CD8-positive, alpha-beta memory T cell (primary cell): ENCODE measurements at regions not wholly inside any gene's neighbourhood (a gene's known extent, or its start where the extent isn't known, plus 50 kb on each side); places are given as distances from the start of the nearest gene placed in this dataset.

Source experiments
- CTCF ChIA-PET: fragments of 350-600 bp; sonication (Branson Sonifier 250); formaldehyde crosslinking; loops from one replicate; lab custom pipeline; 2021; ENCODE audit warnings: antibody characterized with exemption; lab: Charles Lee
- POLR2A ChIA-PET: fragments of 350-600 bp; sonication (Branson Sonifier 250); formaldehyde crosslinking; loops from one replicate; lab custom pipeline; 2021; ENCODE audit warnings: antibody characterized with exemption; lab: Charles Lee
- DNase-seq, 5 donors: peaks; one replicate each; pipeline versions ENCODE4 v3.0.0 to v3.0.0-alpha.2; 2020 to 2022; ENCODE audit warnings: mixed read lengths in 1 of 5
- H3K27ac ChIP-seq: one replicate; pipeline ENCODE4 v1.7.0; 2013; ENCODE audit warnings: low read depth, mild to moderate bottlenecking, low read length, moderate library complexity
- H3K27me3 ChIP-seq: 2 replicates; pipeline ENCODE4 v1.7.0; 2013; ENCODE audit warnings: low read length, mild to moderate bottlenecking; ENCODE audit not compliant: insufficient read depth, poor library complexity, severe bottlenecking
- H3K36me3 ChIP-seq: 2 replicates; pipeline ENCODE4 v1.7.0; 2013; ENCODE audit warnings: mild to moderate bottlenecking, low read length, moderate library complexity; ENCODE audit not compliant: insufficient read depth
- H3K4me1 ChIP-seq: 2 replicates; pipeline ENCODE4 v1.7.0; 2013; ENCODE audit warnings: mild to moderate bottlenecking, low read length, moderate library complexity; ENCODE audit not compliant: insufficient read depth
- H3K4me3 ChIP-seq: 2 replicates; pipeline ENCODE4 v1.7.0; 2013; ENCODE audit warnings: mild to moderate bottlenecking, low read length
- H3K9me3 ChIP-seq: 2 replicates; pipeline ENCODE4 v1.7.0; 2013; ENCODE audit warnings: mild to moderate bottlenecking, low read length
- H3K27ac Mint-ChIP-seq, 8 donors: one replicate each; pipeline ENCODE4 v1.8.0; 2020 to 2021; ENCODE audit warnings: mixed read lengths in 8 of 8, mild to moderate bottlenecking in 6 of 8, inconsistent platforms in 3 of 8, moderate library complexity in 3 of 8
- H3K27me3 Mint-ChIP-seq, 2 donors: one replicate each; pipeline ENCODE4 v1.8.0; 2020 to 2021; ENCODE audit warnings: mixed read lengths in 2 of 2, mild to moderate bottlenecking in 1 of 2, moderate library complexity in 1 of 2
- H3K36me3 Mint-ChIP-seq, 3 donors: one replicate each; pipeline ENCODE4 v1.8.0; 2020 to 2021; ENCODE audit warnings: mixed read lengths in 3 of 3, inconsistent platforms in 1 of 3, mild to moderate bottlenecking in 1 of 3
- H3K4me1 Mint-ChIP-seq, 3 donors: one replicate each; pipeline ENCODE4 v1.8.0; 2020 to 2021; ENCODE audit warnings: mixed read lengths in 3 of 3, inconsistent platforms in 1 of 3, mild to moderate bottlenecking in 1 of 3
- H3K4me3 Mint-ChIP-seq, 7 donors: one replicate each; pipeline ENCODE4 v1.8.0; 2020 to 2021; ENCODE audit warnings: mixed read lengths in 7 of 7, mild to moderate bottlenecking in 6 of 7, moderate library complexity in 4 of 7, inconsistent platforms in 2 of 7
- H3K9me3 Mint-ChIP-seq, 5 donors: one replicate each; pipeline ENCODE4 v1.8.0; 2020 to 2022; ENCODE audit warnings: mixed read lengths in 5 of 5, mild to moderate bottlenecking in 3 of 5, moderate library complexity in 2 of 5, inconsistent platforms in 1 of 5

GRCh38 chr5:126081209-126081608 is 342.0 kb upstream of the GRAMD2B start:
- ChIA-PET CTCF (no interaction called here), POLR2A (no interaction called here)
- H3K27ac ChIP-seq, result no peak overlapping the region
- H3K4me1 Mint-ChIP-seq, result no peaks in the 10 kb centered on the region
- no peak overlapping the region for H3K4me3 ChIP-seq
- no peak overlapping the region for H3K4me3 Mint-ChIP-seq
- H3K9me3 Mint-ChIP-seq, result peaks cover 13 to 44% (median 24%) of the 10 kb centered on the region in 5 donors
- H3K27me3 Mint-ChIP-seq, result peaks cover 0 to 3% of the 10 kb centered on the region in 2 donors
- H3K9me3 ChIP-seq, result no peaks in the 10 kb centered on the region
- H3K27me3 ChIP-seq, result no peaks in the 10 kb centered on the region
- H3K36me3 Mint-ChIP-seq, result no peaks in the 10 kb centered on the region
- no peak overlapping the region for H3K27ac Mint-ChIP-seq
- H3K4me1 ChIP-seq, result no peaks in the 10 kb centered on the region
- no peaks in the 10 kb centered on the region for H3K36me3 ChIP-seq
- no peak for DNase-seq

GRCh38 chr5:126093041-126093440 is 330.2 kb upstream of the GRAMD2B start:
- ChIA-PET POLR2A (no interaction called here), CTCF (no interaction called here)
- H3K27me3 Mint-ChIP-seq, result no peaks in the 10 kb centered on the region
- no peak for DNase-seq
- no peak overlapping the region for H3K4me3 Mint-ChIP-seq
- H3K4me1 Mint-ChIP-seq, result no peaks in the 10 kb centered on the region
- no peaks in the 10 kb centered on the region for H3K36me3 ChIP-seq
- no peaks in the 10 kb centered on the region for H3K36me3 Mint-ChIP-seq
- H3K27me3 ChIP-seq, result no peaks in the 10 kb centered on the region
- peaks cover 7 to 31% (median 15%) of the 10 kb centered on the region in 5 donors for H3K9me3 Mint-ChIP-seq
- no peaks in the 10 kb centered on the region for H3K4me1 ChIP-seq
- H3K9me3 ChIP-seq, result no peaks in the 10 kb centered on the region
- H3K27ac Mint-ChIP-seq, result no peak overlapping the region
- H3K4me3 ChIP-seq, result no peak overlapping the region
- no peak overlapping the region for H3K27ac ChIP-seq

GRCh38 chr5:126093718-126094117 is 329.5 kb upstream of the GRAMD2B start:
- no peak overlapping the region for H3K27ac ChIP-seq
- H3K36me3 Mint-ChIP-seq, result no peaks in the 10 kb centered on the region
- no peak overlapping the region for H3K27ac Mint-ChIP-seq
- POLR2A ChIA-PET, result no interaction called here
- H3K9me3 Mint-ChIP-seq, result peaks cover 4 to 28% (median 12%) of the 10 kb centered on the region in 5 donors
- H3K27me3 Mint-ChIP-seq, result no peaks in the 10 kb centered on the region
- H3K9me3 ChIP-seq, result no peaks in the 10 kb centered on the region
- H3K4me3 ChIP-seq, result no peak overlapping the region
- no peak for DNase-seq
- no peak overlapping the region for H3K4me3 Mint-ChIP-seq
- CTCF ChIA-PET, result no interaction called here
- no peaks in the 10 kb centered on the region for H3K4me1 ChIP-seq
- no peaks in the 10 kb centered on the region for H3K27me3 ChIP-seq
- H3K36me3 ChIP-seq, result no peaks in the 10 kb centered on the region
- no peaks in the 10 kb centered on the region for H3K4me1 Mint-ChIP-seq

GRCh38 chr5:126094991-126095390 is 328.2 kb upstream of the GRAMD2B start:
- Histone ChIP-seq H3K9me3 (no peaks in the 10 kb centered on the region), H3K36me3 (no peaks in the 10 kb centered on the region), H3K4me3 (no peak overlapping the region), H3K27me3 (no peaks in the 10 kb centered on the region), H3K27ac (no peak overlapping the region), H3K4me1 (no peaks in the 10 kb centered on the region)
- H3K4me1 Mint-ChIP-seq, result no peaks in the 10 kb centered on the region
- ChIA-PET POLR2A (no interaction called here), CTCF (no interaction called here)
- H3K9me3 Mint-ChIP-seq, result peaks cover 2 to 22% (median 11%) of the 10 kb centered on the region in 5 donors
- H3K4me3 Mint-ChIP-seq, result no peak overlapping the region
- no peaks in the 10 kb centered on the region for H3K27me3 Mint-ChIP-seq
- DNase-seq, result no peak
- H3K27ac Mint-ChIP-seq, result no peak overlapping the region
- H3K36me3 Mint-ChIP-seq, result no peaks in the 10 kb centered on the region

- Histone ChIP-seq H3K9me3 (no peaks in the 10 kb centered on the region), H3K4me3 (no peak overlapping the region), H3K27me3 (no peaks in the 10 kb centered on the region), H3K4me1 (no peaks in the 10 kb centered on the region), H3K36me3 (no peaks in the 10 kb centered on the region), H3K27ac (no peak overlapping the region)
- peaks cover 4 to 20% (median 14%) of the 10 kb centered on the region in 5 donors for H3K9me3 Mint-ChIP-seq
- POLR2A ChIA-PET, result no interaction called here
- no peaks in the 10 kb centered on the region for H3K4me1 Mint-ChIP-seq
- no peaks in the 10 kb centered on the region for H3K36me3 Mint-ChIP-seq
- CTCF ChIA-PET, result no interaction called here
- H3K27me3 Mint-ChIP-seq, result no peaks in the 10 kb centered on the region
- H3K4me3 Mint-ChIP-seq, result no peak overlapping the region
- DNase-seq, result no peak
- no peak overlapping the region for H3K27ac Mint-ChIP-seq
Measured at GRCh38 chr5:126096442-126097006, 326.7 kb upstream of the GRAMD2B start.

- no peaks in the 10 kb centered on the region for H3K27me3 ChIP-seq
- no peak overlapping the region for H3K27ac Mint-ChIP-seq
- no peaks in the 10 kb centered on the region for H3K27me3 Mint-ChIP-seq
- H3K4me1 ChIP-seq, result no peaks in the 10 kb centered on the region
- H3K9me3 ChIP-seq, result no peaks in the 10 kb centered on the region
- H3K27ac ChIP-seq, result no peak overlapping the region
- POLR2A ChIA-PET, result no interaction called here
- DNase-seq, result no peak
- H3K36me3 ChIP-seq, result no peaks in the 10 kb centered on the region
- no peak overlapping the region for H3K4me3 Mint-ChIP-seq
- CTCF ChIA-PET, result no interaction called here
- H3K36me3 Mint-ChIP-seq, result no peaks in the 10 kb centered on the region
- peaks cover 3 to 24% (median 14%) of the 10 kb centered on the region in 5 donors for H3K9me3 Mint-ChIP-seq
- H3K4me3 ChIP-seq, result no peak overlapping the region
- H3K4me1 Mint-ChIP-seq, result no peaks in the 10 kb centered on the region
Measured at GRCh38 chr5:126097876-126098275, 325.3 kb upstream of the GRAMD2B start.

GRCh38 chr5:126098330-126099017 is 324.7 kb upstream of the GRAMD2B start:
- Mint-ChIP-seq H3K9me3 (peaks cover 3 to 24% (median 10%) of the 10 kb centered on the region in 5 donors), H3K27me3 (no peaks in the 10 kb centered on the region), H3K4me1 (no peaks in the 10 kb centered on the region), H3K27ac (no peak overlapping the region), H3K36me3 (no peaks in the 10 kb centered on the region), H3K4me3 (no peak overlapping the region)
- no peaks in the 10 kb centered on the region for H3K27me3 ChIP-seq
- CTCF ChIA-PET, result no interaction called here
- H3K9me3 ChIP-seq, result no peaks in the 10 kb centered on the region
- H3K27ac ChIP-seq, result no peak overlapping the region
- DNase-seq, result no peak
- no peak overlapping the region for H3K4me3 ChIP-seq
- POLR2A ChIA-PET, result no interaction called here
- H3K4me1 ChIP-seq, result no peaks in the 10 kb centered on the region
- H3K36me3 ChIP-seq, result no peaks in the 10 kb centered on the region

- no peak for DNase-seq
- H3K4me1 Mint-ChIP-seq, result no peaks in the 10 kb centered on the region
Measured at GRCh38 chr5:126099077-126099476, 324.1 kb upstream of the GRAMD2B start.

More at GRCh38 chr5:126099077-126099476, 324.1 kb upstream of the GRAMD2B start:
- ChIA-PET POLR2A (no interaction called here), CTCF (no interaction called here)
- H3K9me3 Mint-ChIP-seq, result peaks cover 3 to 24% (median 10%) of the 10 kb centered on the region in 5 donors
- Histone ChIP-seq H3K27ac (no peak overlapping the region), H3K9me3 (no peaks in the 10 kb centered on the region), H3K36me3 (no peaks in the 10 kb centered on the region), H3K27me3 (no peaks in the 10 kb centered on the region), H3K4me3 (no peak overlapping the region), H3K4me1 (no peaks in the 10 kb centered on the region)
- no peaks in the 10 kb centered on the region for H3K27me3 Mint-ChIP-seq
- H3K4me3 Mint-ChIP-seq, result no peak overlapping the region
- H3K27ac Mint-ChIP-seq, result no peak overlapping the region
- H3K36me3 Mint-ChIP-seq, result no peaks in the 10 kb centered on the region
